CD14-positive monocyte (primary cell): ENCODE measurements at regions not wholly inside any gene's neighbourhood (a gene's known extent, or its start where the extent isn't known, plus 50 kb on each side); places are given as distances from the start of the nearest gene placed in this dataset. TPM values are rescaled to one million over a fixed set of nuclear protein-coding genes. Genes with fewer than 3 reads are reported as not detected.

Experiments
- DNase-seq, 3 donors: peaks; one replicate each; pipeline ENCODE4 v3.0.0-alpha.2; 2011 to 2022
- H2AFZ ChIP-seq: 2 replicates; pipeline ENCODE4 v1.6.0; 2012; ENCODE audit warnings: mild to moderate bottlenecking, low read depth, low read length, inconsistent platforms; ENCODE audit not compliant: insufficient read depth, poor library complexity, severe bottlenecking
- H3K27ac ChIP-seq, 2 donors: 1 replicate in 1 of 2; 2 replicates in 1 of 2; pipeline ENCODE4 v1.5.1; 2012 to 2013; ENCODE audit warnings: low read length in 2 of 2, control low read depth in 1 of 2, inconsistent platforms in 1 of 2, low read depth in 1 of 2, mild to moderate bottlenecking in 1 of 2
- H3K27me3 ChIP-seq, 2 donors: one replicate each; pipeline versions ENCODE4 v1.6.0 to v1.6.1; 2011 to 2013; ENCODE audit warnings: low read length in 2 of 2; ENCODE audit not compliant: control insufficient read depth in 2 of 2, insufficient read depth in 2 of 2
- H3K36me3 ChIP-seq, 2 donors: replicated peaks in 1 of 2; 1 replicate in 1 of 2; 2 replicates in 1 of 2; pipeline versions ENCODE4 v1.5.1 to v1.6.1; 2012 to 2013; ENCODE audit warnings: low read length in 2 of 2, control low read depth in 1 of 2, inconsistent platforms in 1 of 2, mild to moderate bottlenecking in 1 of 2; ENCODE audit not compliant: insufficient read depth in 2 of 2, control insufficient read depth in 1 of 2
- H3K4me1 ChIP-seq, 2 donors: 1 replicate in 1 of 2; 2 replicates in 1 of 2; pipeline versions ENCODE4 v1.5.1 to v1.6.1; 2012 to 2013; ENCODE audit warnings: low read length in 2 of 2, control low read depth in 1 of 2, inconsistent platforms in 1 of 2, mild to moderate bottlenecking in 1 of 2, moderate library complexity in 1 of 2; ENCODE audit not compliant: insufficient read depth in 2 of 2, control insufficient read depth in 1 of 2
- H3K4me2 ChIP-seq: replicated peaks from 2 replicates; pipeline ENCODE3; 2012; ENCODE audit warnings: low read length, moderate library complexity, mild to moderate bottlenecking; ENCODE audit not compliant: poor library complexity, severe bottlenecking; ENCODE audit errors: extremely low read depth
- H3K4me3 ChIP-seq, 3 experiments: fragments of 200-600 bp in 1 of 3; sonication (generic) in 1 of 3; replicated peaks in 1 of 3; 1 replicate in 2 of 3; 2 replicates in 1 of 3; pipeline ENCODE4 v1.5.1; 2011 to 2013; ENCODE audit warnings: low read length in 3 of 3, mild to moderate bottlenecking in 3 of 3, control low read depth in 2 of 3, low read depth in 2 of 3, inconsistent platforms in 1 of 3, moderate library complexity in 1 of 3
- H3K79me2 ChIP-seq: 2 replicates; pipeline ENCODE4 v1.6.0; 2012; ENCODE audit warnings: mild to moderate bottlenecking, control low read depth, inconsistent platforms, low read length, moderate library complexity; ENCODE audit not compliant: insufficient read depth
- H3K9ac ChIP-seq: 2 replicates; pipeline ENCODE4 v1.6.0; 2017; ENCODE audit warnings: low read length, mild to moderate bottlenecking; ENCODE audit not compliant: insufficient read depth, poor library complexity, severe bottlenecking
- H3K9me3 ChIP-seq, 2 donors: replicated peaks in 1 of 2; 1 replicate in 1 of 2; 2 replicates in 1 of 2; pipeline versions ENCODE4 v1.5.1 to v1.6.1; 2012 to 2013; ENCODE audit warnings: low read length in 2 of 2, control low read depth in 1 of 2; ENCODE audit not compliant: control insufficient read depth in 1 of 2, insufficient read depth in 1 of 2
- H4K20me1 ChIP-seq: 2 replicates; pipeline ENCODE4 v1.6.0; 2012; ENCODE audit warnings: mild to moderate bottlenecking, low read length, control low read depth, moderate library complexity; ENCODE audit not compliant: insufficient read depth
- H3K27ac Mint-ChIP-seq, 7 donors: one replicate each; pipeline ENCODE4 v1.8.0; 2020; ENCODE audit warnings: mild to moderate bottlenecking in 7 of 7, mixed read lengths in 7 of 7, moderate library complexity in 6 of 7, inconsistent platforms in 2 of 7
- H3K27me3 Mint-ChIP-seq, 3 donors: one replicate each; pipeline ENCODE4 v1.8.0; 2021 to 2022; ENCODE audit warnings: low read depth in 3 of 3, mild to moderate bottlenecking in 3 of 3, mixed read lengths in 3 of 3, moderate library complexity in 3 of 3, inconsistent platforms in 1 of 3
- H3K36me3 Mint-ChIP-seq, 2 donors: one replicate each; pipeline ENCODE4 v1.8.0; 2020; ENCODE audit warnings: mixed read lengths in 2 of 2, inconsistent platforms in 1 of 2, mild to moderate bottlenecking in 1 of 2
- H3K4me1 Mint-ChIP-seq: one replicate; pipeline ENCODE4 v1.8.0; 2020; ENCODE audit warnings: mild to moderate bottlenecking, mixed read lengths
- H3K4me3 Mint-ChIP-seq, 2 donors: one replicate each; pipeline ENCODE4 v1.8.0; 2020; ENCODE audit warnings: mild to moderate bottlenecking in 2 of 2, mixed read lengths in 2 of 2, moderate library complexity in 1 of 2
- H3K9me3 Mint-ChIP-seq, 7 donors: one replicate each; pipeline ENCODE4 v1.8.0; 2020 to 2022; ENCODE audit warnings: mixed read lengths in 7 of 7, mild to moderate bottlenecking in 6 of 7, moderate library complexity in 6 of 7, inconsistent platforms in 2 of 7
- CTCF ChIP-seq: fragments of 200-600 bp; IDR thresholded peaks from one replicate; pipeline ENCODE4 v1.8.0; 2022; ENCODE audit warnings: antibody characterized with exemption, mild to moderate bottlenecking
- intact Hi-C, 2 donors: fragments of 100-400 bp; cut with micrococcal nuclease; formaldehyde crosslinking; loops; one replicate each; pipeline versions ENCODE4 v1.15.0 to v1.15.1; 2023
- small RNA-seq: library from RNA; depleted of rRNA; stranded (forward); fragments of <200 nt; gene quantifications from one replicate; pipeline ENCODE3, GENCODE V24; 2012; ENCODE audit warnings: low read depth; ENCODE audit not compliant: insufficient read length

GRCh38 chr1:192959657-192960186 lies 99.4 kb downstream of the UCHL5 start:
- intact Hi-C loops: loop anchor here (10.0 kb wide), 2 partner anchors 55 to 85 kb away; no protein-coding TSS in a partner anchor
- no peak overlapping the region for H3K4me3 ChIP-seq
- Mint-ChIP-seq H3K36me3 (peaks cover 2 to 7% of the 10 kb centered on the region in 2 donors), H3K27me3 (peaks cover 0 to 3% (median 2%) of the 10 kb centered on the region in 3 donors), H3K9me3 (peaks cover 0 to 8% (median 6%) of the 10 kb centered on the region in 7 donors), H3K27ac (peak overlapping the region in 3 of 7 donors; percentile 22 to 63 (median 46)), H3K4me1 (peaks cover 10% of the 10 kb centered on the region), H3K4me3 (no peak overlapping the region)
- H3K4me1 ChIP-seq: peaks cover 1 to 8% of the 10 kb centered on the region in 2 donors
- no peak for DNase-seq
- H4K20me1 ChIP-seq: no peaks in the 10 kb centered on the region
- H3K4me2 ChIP-seq: no peak overlapping the region
- no peaks in the 10 kb centered on the region for H3K79me2 ChIP-seq
- no peaks in the 10 kb centered on the region for H3K27me3 ChIP-seq
- no peak overlapping the region for H2AFZ ChIP-seq
- no peak for TF ChIP-seq CTCF
- no peak overlapping the region for H3K27ac ChIP-seq
- no peaks in the 10 kb centered on the region for H3K9me3 ChIP-seq
- H3K9ac ChIP-seq: no peak overlapping the region
- no peaks in the 10 kb centered on the region for H3K36me3 ChIP-seq

Small RNAs in the stretch of these regions (small RNA-seq; reads per million reads assigned to genes)
- not detected for gene RN7SKP126
